ENCODE measurements at regions not wholly inside any gene's neighbourhood (a gene's known extent, or its start where the extent isn't known, plus 50 kb on each side); places are given as distances from the start of the nearest gene placed in this dataset.

GRCh38 chr6:142523515-142524375, 221.9 kb downstream of the ADGRG6 start:
- no peak for FAIRE-seq
- no peak for DNase-seq (ENCODE audit: insufficient read length, low spot score)
- TF ChIP-seq, protein P1, sequence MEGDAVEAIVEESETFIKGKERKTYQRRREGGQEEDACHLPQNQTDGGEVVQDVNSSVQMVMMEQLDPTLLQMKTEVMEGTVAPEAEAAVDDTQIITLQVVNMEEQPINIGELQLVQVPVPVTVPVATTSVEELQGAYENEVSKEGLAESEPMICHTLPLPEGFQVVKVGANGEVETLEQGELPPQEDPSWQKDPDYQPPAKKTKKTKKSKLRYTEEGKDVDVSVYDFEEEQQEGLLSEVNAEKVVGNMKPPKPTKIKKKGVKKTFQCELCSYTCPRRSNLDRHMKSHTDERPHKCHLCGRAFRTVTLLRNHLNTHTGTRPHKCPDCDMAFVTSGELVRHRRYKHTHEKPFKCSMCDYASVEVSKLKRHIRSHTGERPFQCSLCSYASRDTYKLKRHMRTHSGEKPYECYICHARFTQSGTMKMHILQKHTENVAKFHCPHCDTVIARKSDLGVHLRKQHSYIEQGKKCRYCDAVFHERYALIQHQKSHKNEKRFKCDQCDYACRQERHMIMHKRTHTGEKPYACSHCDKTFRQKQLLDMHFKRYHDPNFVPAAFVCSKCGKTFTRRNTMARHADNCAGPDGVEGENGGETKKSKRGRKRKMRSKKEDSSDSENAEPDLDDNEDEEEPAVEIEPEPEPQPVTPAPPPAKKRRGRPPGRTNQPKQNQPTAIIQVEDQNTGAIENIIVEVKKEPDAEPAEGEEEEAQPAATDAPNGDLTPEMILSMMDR (IDR thresholded peaks at IDR 0.05; ENCODE audit: insufficient read depth, missing control alignments), result no peak

DNA sequence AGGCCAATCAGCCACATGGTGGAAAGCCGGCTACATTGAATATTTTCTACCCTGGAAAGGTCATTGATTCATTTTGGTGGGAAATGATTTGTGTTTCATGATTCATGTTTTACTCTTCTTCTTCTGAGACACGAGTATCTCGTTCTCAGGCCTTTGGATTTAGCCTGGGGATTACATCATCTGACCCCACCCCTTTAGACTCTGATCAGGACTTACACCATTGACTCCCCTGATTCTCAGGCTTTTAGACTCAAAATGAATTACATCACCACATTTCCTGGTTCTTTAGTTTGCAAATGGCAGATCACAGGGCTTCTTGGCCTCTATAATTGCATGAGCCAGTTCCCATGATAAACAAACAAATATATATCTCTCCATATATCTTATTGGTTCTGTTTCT, 228.8 kb downstream of the ADGRG6 start:
- no peak for FAIRE-seq

GRCh38 chr6:142531727-142532126, 229.9 kb downstream of the ADGRG6 start:
- TF ChIP-seq, protein P1 (IDR thresholded peaks at IDR 0.05; ENCODE audit: insufficient read depth, missing control alignments), result no peak
- DNase-seq (ENCODE audit: insufficient read length, low spot score) (no peak), FAIRE-seq (no peak)

More for the DNA sequence above, 228.8 kb downstream of the ADGRG6 start:
- TF ChIP-seq, protein P1 (IDR thresholded peaks at IDR 0.05; ENCODE audit: insufficient read depth, missing control alignments), result no peak
- no peak for DNase-seq (ENCODE audit: insufficient read length, low spot score)

GRCh38 chr6:142534076-142534475, 232.3 kb downstream of the ADGRG6 start:
- FAIRE-seq (no peak), DNase-seq (ENCODE audit: insufficient read length, low spot score) (no peak)
- TF ChIP-seq, protein P1 (IDR thresholded peaks at IDR 0.05; ENCODE audit: insufficient read depth, missing control alignments), result no peak

GRCh38 chr6:142534484-142534883, 232.7 kb downstream of the ADGRG6 start:
- FAIRE-seq, result no peak
- TF ChIP-seq, protein P1 (IDR thresholded peaks at IDR 0.05; ENCODE audit: insufficient read depth, missing control alignments), result no peak
- no peak for DNase-seq (ENCODE audit: insufficient read length, low spot score)

GRCh38 chr6:142537612-142538478, 236.0 kb downstream of the ADGRG6 start:
- DNase-seq (ENCODE audit: insufficient read length, low spot score) (no peak), FAIRE-seq (no peak)
- TF ChIP-seq, protein P1 (IDR thresholded peaks at IDR 0.05; ENCODE audit: insufficient read depth, missing control alignments), result peak; percentile 45
